ENCODE measurements at regions not wholly inside any gene's neighbourhood (a gene's known extent, or its start where the extent isn't known, plus 50 kb on each side); places are given as distances from the start of the nearest gene placed in this dataset.

GRCh38 chr10:62653254-62653653, 151.3 kb upstream of the ADO start:
- DNase-seq (ENCODE audit: low read depth, low spot score), result no peak

GRCh38 chr10:62654966-62655336, 149.6 kb upstream of the ADO start:
- no peak for DNase-seq (ENCODE audit: low read depth, low spot score)

GRCh38 chr10:62655337-62655994, 149.1 kb upstream of the ADO start:
- DNase-seq (ENCODE audit: low read depth, low spot score), result no peak

DNA sequence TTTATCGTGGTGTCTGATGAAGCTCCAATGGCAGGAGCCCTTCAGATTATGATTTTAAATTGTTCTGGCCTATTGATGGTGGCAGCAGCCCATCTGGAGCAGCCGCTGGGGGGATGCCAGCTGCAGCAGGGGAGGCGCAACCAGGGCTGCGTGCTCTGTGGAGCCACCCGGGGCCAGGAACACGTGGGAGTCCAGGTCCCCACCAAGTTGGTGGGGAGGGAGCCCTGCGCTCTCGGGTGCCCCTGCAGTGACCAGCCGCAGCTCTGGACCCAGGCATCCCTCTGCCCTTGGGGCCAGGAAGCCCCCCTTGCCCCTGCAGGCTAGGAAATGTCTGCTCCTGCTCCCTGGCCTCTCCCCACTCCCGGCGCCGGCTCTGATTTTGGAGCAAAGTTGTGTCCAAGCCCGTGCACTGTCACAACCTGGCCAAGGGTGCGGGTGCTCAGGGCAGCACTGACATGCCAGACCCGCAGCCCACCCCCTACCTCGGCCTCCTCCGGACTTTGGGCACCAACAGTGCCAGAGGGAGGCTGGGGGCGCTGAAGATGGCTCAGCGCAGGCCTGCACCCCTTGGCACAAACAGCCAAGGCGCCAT, 147.2 kb upstream of the ADO start:
- no peak for DNase-seq (ENCODE audit: low read depth, low spot score)

- DNase-seq (ENCODE audit: low read depth, low spot score), result no peak
These were observed 146.0 kb upstream of the ADO start for GRCh38 chr10:62658516-62658915.

DNA sequence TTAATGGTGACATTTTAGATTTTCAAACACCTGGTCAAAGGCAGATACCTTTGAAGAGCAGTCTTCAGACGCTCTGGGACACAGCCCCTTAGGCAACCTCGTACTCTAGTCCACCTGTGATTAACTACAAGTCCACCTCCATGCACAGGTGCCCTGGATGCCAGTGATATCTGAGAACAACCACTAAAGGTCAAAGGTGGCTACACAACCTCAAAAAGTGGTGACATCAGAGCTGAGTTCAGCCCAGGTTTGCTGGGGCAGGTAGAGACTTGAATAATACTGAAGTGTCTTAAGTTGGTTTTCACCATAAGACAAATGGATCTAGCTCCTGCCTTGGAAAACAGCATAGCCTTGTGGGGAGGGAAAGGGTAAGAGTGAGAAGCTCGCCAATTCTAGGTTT, 143.4 kb upstream of the ADO start:
- no peak for DNase-seq (ENCODE audit: low read depth, low spot score)

DNA sequence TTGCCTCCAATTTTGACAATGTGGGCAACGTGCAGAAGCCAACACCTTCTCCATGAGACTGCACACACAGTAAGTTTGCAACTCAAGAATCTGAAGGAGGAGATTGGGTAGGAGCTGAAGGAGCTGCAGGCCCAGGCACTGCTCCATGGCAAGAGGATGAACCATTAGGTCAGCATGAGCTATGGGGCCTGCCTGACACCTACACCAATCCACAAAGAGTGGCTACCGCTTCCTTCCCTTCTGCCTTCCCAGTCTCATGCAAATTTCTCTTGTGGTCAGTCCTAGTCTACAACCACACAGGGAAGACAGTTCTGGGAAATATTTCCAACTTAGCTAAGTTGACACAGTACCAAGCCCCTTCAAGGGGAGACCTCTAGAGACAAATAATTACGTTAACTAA, 142.0 kb upstream of the ADO start:
- peak; percentile 2 for DNase-seq (ENCODE audit: low read depth, low spot score)

DNA sequence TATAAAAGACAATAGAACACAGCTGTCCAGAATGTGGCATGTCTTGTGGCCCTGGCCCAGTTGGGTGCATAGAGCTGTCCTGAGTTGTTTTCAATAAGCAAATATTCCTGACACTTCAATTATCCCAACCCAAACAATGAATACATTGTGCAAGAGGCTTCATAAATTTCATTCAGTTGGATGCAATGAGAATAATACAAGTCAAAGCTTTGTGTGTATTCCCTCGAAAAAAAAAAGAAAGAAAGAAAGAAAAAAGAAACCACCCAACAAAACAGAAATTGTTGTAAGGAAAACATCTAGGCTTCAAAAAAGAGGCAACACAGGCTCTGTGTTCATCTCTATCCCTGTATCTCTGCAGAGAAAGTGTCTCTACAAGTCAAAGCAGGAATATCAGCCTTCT, 138.7 kb upstream of the ADO start:
- DNase-seq (ENCODE audit: low read depth, low spot score), result no peak

GRCh38 chr10:62666275-62666674, 138.2 kb upstream of the ADO start:
- no peak for DNase-seq (ENCODE audit: low read depth, low spot score)

DNA sequence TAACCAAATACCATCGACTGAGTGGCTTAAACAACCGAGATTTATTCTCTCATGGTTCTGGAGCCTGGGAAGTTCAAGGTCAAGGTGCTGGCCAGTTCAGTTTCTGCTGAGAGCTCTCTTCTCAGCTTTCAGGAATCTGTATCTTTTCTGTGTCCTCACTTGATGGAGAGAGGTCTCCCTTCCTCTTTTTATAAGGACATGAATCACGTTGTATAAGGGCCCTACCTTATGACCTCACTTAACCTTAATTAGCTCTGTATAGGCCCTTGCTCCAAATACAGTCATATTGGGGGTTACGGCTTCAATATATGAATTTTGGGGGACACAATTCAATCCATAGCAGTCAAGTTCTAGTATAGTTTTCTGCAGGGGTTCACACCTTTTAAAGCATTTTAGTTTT, 135.2 kb upstream of the ADO start:
- no peak for DNase-seq (ENCODE audit: low read depth, low spot score)

DNA sequence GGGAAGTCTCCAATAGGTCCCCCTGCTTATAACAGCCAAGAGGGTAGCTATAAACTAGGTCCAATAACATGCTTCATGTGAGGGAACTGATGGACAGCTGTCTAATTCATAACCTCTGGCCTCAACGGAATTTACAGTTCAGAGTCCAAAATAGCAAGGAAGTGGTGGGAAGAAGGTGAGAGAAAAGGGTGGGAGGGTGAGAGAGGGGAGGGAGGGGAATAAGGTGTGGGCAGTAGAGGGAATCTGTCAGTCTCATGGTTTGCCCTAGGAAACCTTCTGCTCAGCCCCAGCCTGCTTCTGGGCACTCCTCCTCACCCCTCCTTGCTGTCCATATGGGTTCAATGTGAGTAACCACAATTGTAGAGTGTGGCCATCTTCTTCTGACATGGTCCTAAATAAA, 133.4 kb upstream of the ADO start:
- DNase-seq (ENCODE audit: low read depth, low spot score), result no peak

GRCh38 chr10:62681211-62681940, 123.1 kb upstream of the ADO start:
- peak; percentile 86 for DNase-seq (ENCODE audit: low read depth, low spot score)

DNA sequence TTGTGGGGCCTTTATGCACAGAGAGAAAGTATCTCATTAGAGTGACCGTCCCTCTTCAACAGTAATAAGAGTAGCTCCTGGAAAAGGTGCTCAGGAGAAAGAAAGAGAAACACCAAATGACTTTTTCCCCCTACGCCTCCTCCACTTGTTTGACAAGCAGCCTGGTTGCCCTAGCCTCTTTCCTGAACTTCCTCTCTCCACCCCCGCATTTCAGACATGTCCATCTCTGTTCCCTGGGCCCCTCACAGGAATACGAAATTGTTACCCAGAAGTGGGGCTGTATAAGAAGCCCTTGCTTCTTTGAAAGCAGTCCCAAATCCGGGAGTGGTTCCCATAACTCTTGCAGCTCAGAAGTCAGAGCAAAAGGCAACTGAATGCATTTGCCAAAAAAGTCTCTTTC, 119.6 kb upstream of the ADO start:
- no peak for DNase-seq (ENCODE audit: low read depth, low spot score)

DNA sequence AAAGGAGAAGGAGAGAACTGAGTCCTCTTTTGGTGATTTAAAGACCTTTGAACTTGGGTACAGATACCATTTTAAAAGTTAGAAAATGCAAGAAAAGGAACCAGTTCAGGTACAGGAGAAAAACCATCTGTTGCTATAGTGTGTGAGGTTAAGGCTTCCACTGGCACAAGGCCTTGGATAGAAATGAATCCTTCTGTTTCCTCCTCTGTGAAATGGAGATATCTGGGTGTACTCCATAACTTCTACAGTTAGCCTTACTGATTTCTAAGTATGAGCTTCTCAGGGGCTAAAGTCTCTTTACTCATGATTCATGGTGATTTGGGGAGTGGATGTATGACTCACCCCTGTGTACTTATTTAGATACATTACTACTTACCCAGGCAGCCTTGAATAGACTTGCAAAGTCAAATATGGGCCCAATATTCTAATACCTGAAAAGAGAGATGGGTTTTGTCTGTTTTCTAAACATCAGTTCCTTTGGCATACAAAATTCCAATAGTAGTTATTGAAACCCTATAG, 117.2 kb upstream of the ADO start:
- no peak for DNase-seq (ENCODE audit: low read depth, low spot score)

DNA sequence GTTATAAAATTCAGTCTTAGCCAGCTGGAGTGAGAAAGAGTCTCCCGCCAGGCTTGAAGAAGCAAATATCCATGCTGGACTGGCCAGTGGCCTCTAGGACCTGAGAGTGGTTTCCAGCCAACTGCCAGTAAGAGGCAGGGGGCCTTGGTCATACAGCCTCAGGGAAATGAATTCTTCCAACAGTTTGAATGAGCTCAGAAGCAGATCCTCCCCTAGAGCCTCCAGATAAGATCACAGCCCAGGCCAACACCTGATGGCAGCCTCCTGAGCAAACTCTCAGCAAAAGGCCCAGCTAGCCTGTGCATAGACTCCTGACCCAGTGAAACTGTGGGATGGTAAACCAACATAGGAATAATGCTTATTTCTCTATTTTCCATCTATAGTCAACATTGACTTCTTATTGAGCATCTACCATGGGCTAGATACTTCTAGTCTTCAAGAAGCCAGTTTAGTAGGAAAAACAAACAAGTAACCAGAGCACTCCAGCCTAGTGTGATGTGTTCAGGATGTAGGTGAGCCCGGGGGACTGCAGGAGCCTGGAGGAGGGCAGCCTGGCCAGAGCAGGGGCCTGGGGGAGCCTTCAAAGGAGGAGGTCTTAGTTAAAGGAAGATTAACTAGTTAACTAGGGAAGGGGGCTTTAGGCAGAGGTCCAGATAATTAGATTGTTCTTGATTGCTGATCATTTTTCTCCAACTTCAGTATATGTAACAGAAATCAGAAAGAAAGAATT, 115.4 kb upstream of the ADO start:
- peak; percentile 82 for DNase-seq (ENCODE audit: low read depth, low spot score)

GRCh38 chr10:62689712-62690111, 114.8 kb upstream of the ADO start:
- no peak for DNase-seq (ENCODE audit: low read depth, low spot score)

GRCh38 chr10:62690703-62691102, 113.8 kb upstream of the ADO start:
- peak; percentile 66 for DNase-seq (ENCODE audit: low read depth, low spot score)

- no peak for DNase-seq (ENCODE audit: low read depth, low spot score)
These were observed 113.2 kb upstream of the ADO start for GRCh38 chr10:62691336-62691735.

- peak; percentile 96 for DNase-seq (ENCODE audit: low read depth, low spot score)
These were observed 112.4 kb upstream of the ADO start for GRCh38 chr10:62692085-62692484.

- DNase-seq (ENCODE audit: low read depth, low spot score), result no peak
These were observed 111.2 kb upstream of the ADO start for GRCh38 chr10:62693306-62693705.

DNA sequence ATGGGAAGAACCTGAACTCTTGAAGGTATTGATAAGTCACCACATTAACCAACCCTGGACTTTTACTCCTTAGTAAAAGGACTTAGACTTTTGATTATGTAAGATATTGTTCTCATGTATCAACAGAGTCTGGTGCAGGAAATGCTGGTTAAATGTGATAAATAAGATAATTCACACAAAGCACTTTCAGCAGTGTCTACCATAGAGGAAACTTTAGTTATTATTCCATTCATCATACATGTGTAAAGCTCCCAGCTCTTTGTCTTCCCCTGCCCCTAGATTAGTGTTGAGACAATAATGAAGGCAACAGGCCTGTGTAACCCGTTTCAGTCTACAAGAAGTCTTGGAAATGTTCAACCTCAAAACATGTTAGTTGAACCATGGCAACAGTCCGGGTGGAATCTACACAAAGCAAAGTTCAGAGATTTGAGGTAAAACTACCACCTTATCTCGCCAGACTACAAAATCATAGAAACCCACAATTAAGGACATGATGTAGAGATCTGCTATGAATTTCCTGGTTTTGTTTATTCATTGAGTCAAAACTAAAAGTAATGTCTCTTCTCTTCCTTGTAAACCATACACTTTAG, 109.9 kb upstream of the ADO start:
- no peak for DNase-seq (ENCODE audit: low read depth, low spot score)

- no peak for DNase-seq (ENCODE audit: low read depth, low spot score)
These were observed 107.7 kb upstream of the ADO start for GRCh38 chr10:62696798-62697197.
